ENCODE measurements at regions not wholly inside any gene's neighbourhood (a gene's known extent, or its start where the extent isn't known, plus 50 kb on each side); places are given as distances from the start of the nearest gene placed in this dataset.

GRCh38 chr4:108397850-108398249 lies 222.5 kb upstream of the RPL34 start:
- Histone ChIP-seq H3K9ac (ENCODE audit: insufficient read depth in 1 of 2, low read length in 2 of 2) (no peak overlapping the region), H3K4me3 (no peak overlapping the region), H3K9me3 (ENCODE audit: control insufficient read depth in 4 of 4, insufficient read depth in 3 of 4, low read length in 3 of 4) (peaks cover 0 to 2% (median 0%) of the 10 kb centered on the region in 4 donors), H3K36me3 (ENCODE audit: control insufficient read depth in 4 of 4, insufficient read depth in 4 of 4, low read length in 4 of 4) (no peaks in the 10 kb centered on the region), H3K27me3 (ENCODE audit: control insufficient read depth in 3 of 3, insufficient read depth in 3 of 3, low read length in 2 of 3) (no peaks in the 10 kb centered on the region), H3K4me1 (ENCODE audit: control insufficient read depth in 5 of 5, insufficient read depth in 5 of 5, low read length in 5 of 5) (peaks cover 0 to 4% (median 0%) of the 10 kb centered on the region in 5 donors), H3K27ac (ENCODE audit: low read depth in 1 of 2, low read length in 1 of 2) (no peak overlapping the region)
- 85 to 90% methylated on average over 5 of the region's 5 CpGs for WGBS, 2 donors
- TF ChIP-seq CTCF (IDR thresholded peaks at IDR 0.05; ENCODE audit: control extremely low read depth, extremely low read depth) = no peak
- ATAC-seq (ENCODE audit: insufficient read depth, low FRiP score) = no peak
- DNase-seq = no peak

- ATAC-seq (ENCODE audit: insufficient read depth, low FRiP score) = no peak
- H3K27me3 ChIP-seq (ENCODE audit: control insufficient read depth in 3 of 3, insufficient read depth in 3 of 3, low read length in 2 of 3) = no peaks in the 10 kb centered on the region
- WGBS, 2 donors = 72 to 77% methylated on average over 2 of the region's 2 CpGs
These were observed 223.4 kb upstream of the RPL34 start for GRCh38 chr4:108396900-108397497.

GRCh38 chr4:108395786-108396185 lies 224.6 kb upstream of the RPL34 start:
- H3K9ac ChIP-seq (ENCODE audit: insufficient read depth in 1 of 2, low read length in 2 of 2) = no peak overlapping the region
- no peak overlapping the region for H3K27ac ChIP-seq (ENCODE audit: low read depth in 1 of 2, low read length in 1 of 2)
- no peaks in the 10 kb centered on the region for H3K27me3 ChIP-seq (ENCODE audit: control insufficient read depth in 3 of 3, insufficient read depth in 3 of 3, low read length in 2 of 3)
- no peaks in the 10 kb centered on the region for H3K36me3 ChIP-seq (ENCODE audit: control insufficient read depth in 4 of 4, insufficient read depth in 4 of 4, low read length in 4 of 4)
- ATAC-seq (ENCODE audit: insufficient read depth, low FRiP score) (no peak), DNase-seq (no peak)
- peaks cover 0 to 4% (median 0%) of the 10 kb centered on the region in 5 donors for H3K4me1 ChIP-seq (ENCODE audit: control insufficient read depth in 5 of 5, insufficient read depth in 5 of 5, low read length in 5 of 5)
- peaks cover 0 to 2% (median 0%) of the 10 kb centered on the region in 4 donors for H3K9me3 ChIP-seq (ENCODE audit: control insufficient read depth in 4 of 4, insufficient read depth in 3 of 4, low read length in 3 of 4)
- no peak for TF ChIP-seq CTCF (IDR thresholded peaks at IDR 0.05; ENCODE audit: control extremely low read depth, extremely low read depth)
- H3K4me3 ChIP-seq = no peak overlapping the region

More at GRCh38 chr4:108396900-108397497, 223.4 kb upstream of the RPL34 start:
- Histone ChIP-seq H3K4me3 (no peak overlapping the region), H3K27ac (ENCODE audit: low read depth in 1 of 2, low read length in 1 of 2) (no peak overlapping the region), H3K36me3 (ENCODE audit: control insufficient read depth in 4 of 4, insufficient read depth in 4 of 4, low read length in 4 of 4) (no peaks in the 10 kb centered on the region), H3K4me1 (ENCODE audit: control insufficient read depth in 5 of 5, insufficient read depth in 5 of 5, low read length in 5 of 5) (peaks cover 0 to 4% (median 0%) of the 10 kb centered on the region in 5 donors), H3K9me3 (ENCODE audit: control insufficient read depth in 4 of 4, insufficient read depth in 3 of 4, low read length in 3 of 4) (peaks cover 0 to 2% (median 0%) of the 10 kb centered on the region in 4 donors), H3K9ac (ENCODE audit: insufficient read depth in 1 of 2, low read length in 2 of 2) (no peak overlapping the region)
- TF ChIP-seq CTCF (IDR thresholded peaks at IDR 0.05; ENCODE audit: control extremely low read depth, extremely low read depth) = no peak
- DNase-seq = peak in 1 of 3 donors; percentile 35
